Inflammatory macrophage treated with lipopolysaccharide for 4 hours (primary cell): ENCODE measurements at regions not wholly inside any gene's neighbourhood (a gene's known extent, or its start where the extent isn't known, plus 50 kb on each side); places are given as distances from the start of the nearest gene placed in this dataset.

ENCODE experiments used
- DNase-seq: peaks from one replicate; pipeline ENCODE4 v3.0.0-alpha.2; 2020

DNA sequence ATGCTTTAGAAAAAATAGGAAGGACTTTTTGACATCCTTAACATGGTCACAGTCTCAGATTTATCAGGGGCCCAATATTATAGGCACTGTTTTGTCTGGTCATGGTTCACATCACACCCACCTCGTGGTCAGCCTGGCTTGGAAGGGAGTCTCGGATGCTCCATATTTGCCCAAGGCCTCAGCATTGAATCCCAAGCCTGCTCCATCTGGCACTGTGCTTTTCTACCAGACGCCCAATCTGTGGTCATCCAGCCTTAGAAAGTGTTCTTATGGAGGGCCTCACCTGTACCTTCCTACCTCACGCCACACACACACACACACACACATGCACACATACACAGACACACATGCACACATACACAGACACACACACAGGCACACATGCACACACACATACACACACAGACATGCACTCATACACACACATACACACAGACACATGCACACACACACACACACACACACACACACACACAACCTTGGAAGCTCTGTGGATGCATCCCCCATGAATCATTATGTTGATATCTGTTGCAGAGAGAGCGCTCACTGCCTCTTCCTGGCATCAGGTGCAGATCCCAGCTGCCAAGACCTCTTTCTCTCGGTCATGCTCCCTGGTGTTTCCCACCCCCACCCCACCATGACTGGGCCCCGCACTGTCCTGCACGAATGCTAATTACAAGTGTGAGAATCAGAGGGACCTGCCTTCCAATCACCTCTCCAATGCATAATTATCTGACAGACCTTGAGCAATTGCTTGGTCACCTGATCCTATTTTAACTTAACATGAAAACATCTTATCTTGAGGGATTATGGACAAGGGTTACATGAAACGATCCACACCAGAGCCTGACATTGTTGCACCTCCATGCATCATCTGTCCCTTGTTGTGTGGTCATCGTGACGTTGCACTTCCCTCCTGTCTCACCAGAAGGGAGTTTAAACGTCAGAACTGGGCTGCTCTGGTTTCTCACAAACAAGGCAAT lies 122.7 kb upstream of the TMEM72 start:
- DNase-seq = no peak

DNA sequence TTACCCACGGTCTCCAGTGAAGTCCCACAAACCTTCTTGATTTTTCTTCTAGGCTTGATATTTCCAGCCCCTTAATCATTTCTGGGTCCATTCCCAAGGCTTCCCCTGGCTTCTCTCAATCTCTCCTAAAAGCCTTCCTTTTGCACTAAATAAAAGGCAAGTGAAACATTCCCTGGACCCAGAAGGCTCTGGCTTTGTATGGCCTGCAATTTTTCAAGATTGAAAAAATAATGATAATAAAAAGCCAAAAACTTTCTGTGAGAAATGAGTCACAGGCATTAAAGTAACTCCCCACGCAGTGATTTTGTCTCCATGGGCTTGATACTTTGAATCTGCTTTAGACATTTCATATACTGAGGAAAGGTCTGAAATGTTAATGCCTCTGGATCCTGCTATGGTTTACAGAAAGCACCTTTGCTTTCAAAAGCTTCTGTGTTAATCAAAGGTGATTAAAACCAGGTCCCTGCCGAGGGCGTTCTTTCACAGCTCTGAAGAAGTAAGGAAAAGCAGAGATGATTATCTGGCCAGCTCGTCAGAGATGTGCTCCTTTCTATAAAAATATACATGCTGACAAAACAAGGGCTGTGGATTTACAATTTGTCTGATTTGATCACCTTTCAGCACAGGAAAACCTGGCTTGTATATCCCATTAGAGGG lies 118.9 kb upstream of the TMEM72 start:
- DNase-seq = no peak

DNA sequence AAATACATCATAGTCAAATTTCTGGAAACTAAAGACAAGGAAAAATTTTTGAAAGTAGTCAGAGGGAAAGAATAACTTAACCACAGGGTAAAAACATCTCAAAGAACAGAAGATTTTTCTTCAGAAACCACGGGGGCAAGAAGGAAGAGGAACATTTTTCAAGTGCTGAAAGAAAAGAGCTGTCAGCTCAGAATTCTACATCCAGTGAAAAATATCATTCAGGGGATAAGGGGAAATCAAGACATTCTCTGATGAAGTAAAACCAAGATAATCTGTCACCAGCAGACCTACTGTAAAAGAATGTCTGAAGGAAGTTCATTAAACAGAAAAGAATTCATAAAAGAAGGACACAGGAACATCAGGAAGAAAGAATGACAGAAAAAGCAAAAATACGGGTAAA lies 111.2 kb upstream of the TMEM72 start:
- DNase-seq = no peak

DNA sequence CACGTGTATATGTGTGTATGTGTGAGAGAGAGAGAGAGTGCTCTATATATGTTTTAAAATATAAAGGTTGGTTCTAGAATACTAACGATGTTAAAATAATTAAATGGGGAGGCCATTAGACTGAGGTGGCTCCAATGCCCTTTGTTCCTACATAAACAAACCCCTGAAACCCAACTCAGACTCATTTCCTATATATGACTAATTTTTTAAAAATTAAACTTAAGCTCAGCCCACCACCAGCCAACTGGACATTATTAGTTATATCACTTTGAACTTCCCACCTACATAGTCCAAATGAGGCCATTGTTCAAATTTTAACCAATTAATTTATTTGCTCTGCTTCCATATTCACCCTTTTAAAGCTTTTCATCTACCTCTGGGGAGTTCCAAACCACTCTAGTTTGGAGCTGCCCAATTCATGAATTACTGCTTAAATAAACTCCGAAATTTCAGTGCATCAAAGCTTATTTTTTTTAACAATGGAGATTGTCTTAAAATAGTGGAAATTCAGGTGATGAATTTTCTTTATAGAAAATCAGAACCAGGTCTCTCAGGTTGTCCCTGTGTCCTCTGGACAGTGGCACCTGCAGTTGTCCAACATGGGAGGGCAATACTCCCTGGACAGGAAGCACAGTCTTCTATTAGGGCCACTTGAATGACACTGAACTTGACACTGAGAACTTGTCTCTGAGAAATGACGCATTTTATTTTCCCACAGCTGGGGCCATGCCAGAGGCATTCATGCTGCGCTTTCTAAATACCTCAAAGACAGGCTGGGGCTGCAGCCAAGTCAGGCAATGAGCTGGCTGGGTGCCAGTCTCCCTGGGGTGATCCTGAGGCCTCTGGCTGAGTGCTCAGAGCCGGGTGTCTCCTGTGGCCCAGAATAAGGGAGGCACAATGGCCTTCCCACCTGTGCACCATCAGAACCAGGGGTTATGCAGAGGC lies 109.5 kb upstream of the TMEM72 start:
- no peak for DNase-seq

DNA sequence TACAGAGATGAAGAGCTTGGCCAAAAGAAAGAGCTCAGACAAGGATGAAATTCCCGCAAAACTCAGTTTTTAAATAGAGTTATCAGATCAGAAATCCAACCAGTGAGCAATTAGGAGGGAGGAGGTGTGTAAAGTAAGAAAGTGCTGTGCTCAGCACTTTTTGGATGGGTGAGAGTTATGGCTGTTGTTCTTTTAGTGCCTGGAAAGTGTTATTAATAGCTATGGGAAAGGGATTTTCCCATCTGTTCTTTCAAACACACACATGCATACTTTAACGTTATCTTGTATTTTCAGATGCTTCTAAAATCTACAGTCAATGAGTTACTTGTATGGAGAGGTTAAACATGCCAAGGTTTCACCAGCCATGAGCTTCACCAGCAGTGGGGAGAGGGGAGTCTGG lies 107.3 kb upstream of the TMEM72 start:
- no peak for DNase-seq

DNA sequence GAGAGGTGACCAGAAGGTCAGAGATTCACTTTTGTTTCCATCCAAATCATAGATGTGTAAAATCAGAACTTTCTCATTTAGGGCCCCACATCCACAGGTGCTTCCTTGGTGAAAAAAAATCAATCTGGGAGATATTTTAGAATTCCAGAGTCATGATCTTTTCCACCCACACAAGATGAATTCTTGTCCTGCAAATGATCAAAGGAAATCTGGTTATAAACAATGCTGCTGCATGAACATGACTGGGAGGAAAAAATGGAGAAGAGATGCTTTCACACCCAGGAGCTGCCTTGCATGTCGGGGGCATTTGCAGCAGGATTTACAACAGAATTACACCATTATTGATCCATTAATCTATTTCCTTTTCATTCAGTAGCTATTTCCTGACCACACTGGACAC lies 106.5 kb upstream of the TMEM72 start:
- DNase-seq = no peak

DNA sequence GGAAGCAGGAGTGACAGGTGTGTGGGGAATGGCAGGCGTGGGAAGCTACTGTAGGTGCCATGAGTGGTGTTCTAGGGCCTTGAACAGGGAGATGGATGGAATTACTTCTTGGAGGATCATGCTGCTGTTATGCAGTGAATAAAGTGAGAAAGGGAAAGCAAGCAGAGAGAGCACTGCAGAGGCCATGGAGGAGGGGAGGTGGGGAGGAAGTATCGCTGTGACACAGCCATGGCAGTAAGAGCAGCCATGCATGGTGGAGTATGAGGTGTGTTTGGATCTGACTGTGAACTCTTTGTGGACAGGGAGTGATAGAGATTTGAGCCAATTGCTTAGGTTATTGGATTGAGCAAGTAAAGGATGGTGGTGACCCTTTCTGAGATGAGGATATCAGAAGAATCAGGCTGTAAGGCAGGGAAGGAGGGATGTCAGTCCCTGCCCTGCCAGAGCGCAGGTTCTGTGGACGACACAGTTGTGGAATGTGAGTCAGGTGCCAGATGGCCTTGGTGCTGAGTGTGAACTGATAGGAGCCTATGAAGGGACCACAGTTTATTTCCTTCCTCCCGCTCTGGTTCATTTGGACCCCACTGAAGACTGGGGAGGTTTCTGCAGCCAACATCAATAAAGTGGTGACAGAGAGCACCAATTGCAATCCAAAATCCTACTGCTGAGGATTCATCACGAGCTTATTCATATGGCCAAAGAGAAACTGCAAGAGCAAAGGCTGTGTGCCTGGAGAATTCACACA lies 105.5 kb upstream of the TMEM72 start:
- DNase-seq = no peak

- DNase-seq = no peak
Observed at GRCh38 chr10:44806950-44807349, 104.2 kb upstream of the TMEM72 start.

GRCh38 chr10:44807451-44807850 lies 103.7 kb upstream of the TMEM72 start:
- DNase-seq = no peak

DNA sequence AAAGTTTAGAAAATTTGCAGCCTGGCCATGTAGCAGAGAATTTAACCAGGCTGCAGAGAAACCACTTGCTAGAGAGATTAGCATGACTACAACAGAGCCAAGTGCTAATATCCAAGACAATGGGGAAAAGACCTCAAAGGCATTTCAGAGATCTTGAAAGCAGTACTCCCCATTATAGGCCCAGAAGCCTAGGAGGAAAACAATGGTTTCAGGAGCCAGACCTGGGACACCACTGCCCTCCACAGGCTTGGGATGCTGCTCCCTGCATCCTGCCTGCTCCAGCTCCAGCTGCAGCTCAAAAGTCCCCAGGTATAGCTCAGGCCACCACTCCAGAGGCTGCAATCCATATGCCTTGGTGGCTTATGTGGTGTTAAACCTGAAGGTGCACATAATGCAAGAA lies 101.5 kb upstream of the TMEM72 start:
- DNase-seq = no peak

GRCh38 chr10:44811072-44811471 lies 100.1 kb upstream of the TMEM72 start:
- DNase-seq = no peak

DNA sequence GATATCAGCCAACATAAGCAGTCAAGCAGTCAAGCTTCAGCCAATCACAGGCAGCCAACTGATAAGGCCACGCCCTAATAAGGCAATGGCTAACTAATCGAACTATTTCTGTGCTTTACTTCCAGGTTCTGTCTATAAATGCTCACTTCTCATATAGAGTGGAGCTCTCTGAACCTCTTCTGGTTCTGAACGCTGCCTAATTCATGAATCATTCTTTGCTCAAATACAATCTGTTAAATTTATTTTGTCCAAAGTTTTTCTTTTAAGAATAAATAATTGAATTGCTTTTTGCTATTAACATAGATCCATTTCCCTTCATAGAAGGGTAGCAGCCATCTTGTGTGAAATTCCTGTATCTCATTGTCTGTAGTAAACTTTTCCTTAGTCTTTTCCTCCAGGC lies 97.9 kb upstream of the TMEM72 start:
- DNase-seq = no peak

GRCh38 chr10:44814929-44815328 lies 96.2 kb upstream of the TMEM72 start:
- no peak for DNase-seq

DNA sequence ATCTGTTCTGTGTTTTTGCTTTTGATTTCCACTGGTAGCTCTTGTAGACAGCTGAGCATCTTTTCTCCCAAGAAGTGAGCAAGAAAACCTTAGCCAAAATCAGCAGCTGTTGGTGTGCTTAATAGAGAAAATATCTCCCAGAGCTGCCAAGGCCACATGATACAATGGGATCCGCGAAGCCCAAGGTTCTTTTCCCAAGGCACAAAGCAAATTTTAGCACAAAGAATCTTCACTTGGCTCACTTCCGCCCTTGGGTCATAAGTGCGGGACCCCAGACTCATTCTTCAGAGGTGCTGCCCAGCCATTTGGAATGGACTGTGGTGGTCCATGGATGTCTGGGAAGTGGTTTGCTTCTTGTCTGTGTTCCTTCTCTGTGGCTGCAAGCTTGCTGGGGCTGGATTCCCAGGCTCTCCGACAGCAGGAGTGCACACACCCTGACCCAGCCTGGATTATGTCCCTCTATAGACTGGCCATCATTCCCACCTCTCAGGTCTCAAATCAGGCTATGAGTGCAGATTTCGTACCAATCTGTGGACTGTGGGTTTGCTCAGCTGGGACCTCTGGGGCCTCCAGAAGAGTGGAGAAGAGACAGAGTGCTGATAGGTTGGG lies 93.0 kb upstream of the TMEM72 start:
- no peak for DNase-seq

- DNase-seq = no peak
Observed at GRCh38 chr10:44818701-44819127, 92.4 kb upstream of the TMEM72 start.

DNA sequence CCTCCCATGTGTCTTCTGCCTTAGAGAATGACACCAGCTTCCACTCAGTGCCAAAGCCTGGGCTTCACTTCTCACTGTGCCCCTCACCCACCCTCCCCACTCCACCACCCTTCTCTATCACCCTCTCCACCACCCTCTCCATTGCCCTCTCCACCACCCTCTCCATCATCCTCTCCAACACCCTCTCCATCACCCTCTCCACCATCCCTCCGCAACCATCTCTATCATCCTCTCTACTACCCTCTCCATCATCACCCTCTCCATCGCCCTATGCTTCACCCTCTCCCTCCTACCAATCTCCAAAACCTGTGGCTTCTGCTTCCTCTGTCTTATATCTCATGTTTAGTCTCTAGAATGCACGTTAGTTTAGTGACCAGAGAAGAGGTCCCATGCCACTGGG lies 91.0 kb upstream of the TMEM72 start:
- DNase-seq = no peak

DNA sequence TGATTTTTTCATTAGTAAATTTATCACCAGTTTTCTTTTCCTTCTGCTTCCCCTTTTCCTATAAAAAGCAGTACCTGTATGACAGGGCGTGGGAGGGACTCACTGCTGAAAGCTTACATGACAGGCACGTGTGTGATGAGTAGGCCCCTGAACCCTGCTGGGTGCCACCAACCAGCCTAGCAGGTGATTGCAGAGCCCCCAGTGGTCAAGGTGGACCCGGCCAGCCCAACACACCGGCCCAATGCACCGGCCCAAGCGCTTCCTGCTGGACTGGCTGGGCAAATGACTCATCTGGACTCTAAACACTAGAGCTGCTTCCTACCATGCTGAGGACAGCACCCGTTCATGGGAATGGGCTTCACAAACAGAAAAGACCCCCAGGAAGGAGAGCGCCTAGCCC lies 89.8 kb upstream of the TMEM72 start:
- no peak for DNase-seq

DNA sequence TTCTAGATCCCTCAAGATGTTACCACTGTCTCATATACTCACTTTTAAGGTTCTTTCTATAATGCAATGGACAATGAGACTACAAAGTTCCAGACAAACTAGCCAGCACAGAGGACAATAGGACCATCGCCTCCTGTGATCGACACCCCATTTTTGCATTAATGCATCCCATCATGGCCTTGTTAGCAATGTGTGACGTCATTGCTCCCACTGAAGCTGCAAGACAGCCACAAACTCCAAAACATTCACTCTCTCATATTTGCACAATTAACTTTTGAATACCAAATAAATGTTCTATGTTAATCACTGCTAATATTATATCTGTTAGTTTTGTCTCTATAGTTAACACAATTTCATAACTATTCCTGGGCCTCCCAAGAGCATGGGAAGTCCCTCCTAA lies 88.8 kb upstream of the TMEM72 start:
- DNase-seq = no peak

GRCh38 chr10:44822966-44823365 lies 88.2 kb upstream of the TMEM72 start:
- DNase-seq = no peak

DNA sequence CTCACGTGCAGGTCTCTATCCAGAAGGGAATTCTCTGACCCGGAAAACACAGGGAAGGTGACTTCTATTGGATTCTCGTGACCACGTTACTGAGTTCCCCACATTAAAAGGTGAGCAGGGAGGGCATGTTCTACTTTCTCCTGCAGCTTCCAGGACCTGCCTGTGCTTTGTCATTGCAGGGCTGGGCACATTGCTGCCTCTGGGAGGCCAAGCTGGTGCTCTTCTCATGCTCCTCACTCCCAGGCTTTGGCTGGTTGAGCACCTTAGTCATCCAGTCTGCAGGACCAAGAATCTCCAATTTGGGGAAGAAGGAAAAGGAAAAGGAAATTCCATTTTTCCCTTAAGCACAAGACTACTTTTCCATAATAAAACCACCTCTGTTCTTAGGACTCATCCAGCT lies 86.5 kb upstream of the TMEM72 start:
- DNase-seq = no peak

GRCh38 chr10:44827431-44828006 lies 83.6 kb upstream of the TMEM72 start:
- DNase-seq = no peak
